Osteocyte (in vitro differentiated cells): ENCODE measurements at regions not wholly inside any gene's neighbourhood (a gene's known extent, or its start where the extent isn't known, plus 50 kb on each side); places are given as distances from the start of the nearest gene placed in this dataset.
A peak's percentile ranks its signal among the peaks of the same experiment; 100 is the strongest.

ENCODE experiments used
- DNase-seq: peaks from one replicate; pipeline ENCODE4 v3.0.0; 2021; ENCODE audit warnings: mixed read lengths; ENCODE audit not compliant: unreplicated experiment; ENCODE audit errors: extremely low spot score
- H3K27ac Mint-ChIP-seq: one replicate; pipeline ENCODE4 v1.8.0; 2021; ENCODE audit warnings: mild to moderate bottlenecking, mixed read lengths; ENCODE audit not compliant: unreplicated experiment
- H3K27me3 Mint-ChIP-seq: one replicate; pipeline ENCODE4 v1.8.0; 2021; ENCODE audit warnings: mixed read lengths; ENCODE audit not compliant: unreplicated experiment
- H3K36me3 Mint-ChIP-seq: one replicate; pipeline ENCODE4 v1.8.0; 2021; ENCODE audit warnings: mixed read lengths; ENCODE audit not compliant: unreplicated experiment
- H3K4me1 Mint-ChIP-seq: one replicate; pipeline ENCODE4 v1.8.0; 2021; ENCODE audit warnings: mixed read lengths; ENCODE audit not compliant: unreplicated experiment
- H3K4me3 Mint-ChIP-seq: one replicate; pipeline ENCODE4 v1.8.0; 2021; ENCODE audit warnings: mild to moderate bottlenecking, moderate library complexity, mixed read lengths; ENCODE audit not compliant: unreplicated experiment
- H3K9me3 Mint-ChIP-seq: one replicate; pipeline ENCODE4 v1.8.0; 2021; ENCODE audit warnings: mixed read lengths; ENCODE audit not compliant: unreplicated experiment
- CTCF ChIP-seq: fragments of 200-600 bp; sonication (generic); IDR thresholded peaks from 2 replicates; pipeline ENCODE4 v1.5.0; 2021; ENCODE audit warnings: antibody characterized with exemption, mild to moderate bottlenecking, moderate library complexity

GRCh38 chr5:15234366-15234765 is 265.6 kb upstream of the FBXL7 start:
- Mint-ChIP-seq H3K27ac (no peak overlapping the region), H3K27me3 (peaks cover 8% of the 10 kb centered on the region), H3K4me3 (no peak overlapping the region), H3K9me3 (no peaks in the 10 kb centered on the region), H3K4me1 (peaks cover 25% of the 10 kb centered on the region), H3K36me3 (no peaks in the 10 kb centered on the region)
- TF ChIP-seq CTCF = no peak
- DNase-seq = no peak

GRCh38 chr5:15233566-15233965 is 266.4 kb upstream of the FBXL7 start:
- Mint-ChIP-seq H3K4me3 (peak overlapping the region; percentile 50), H3K27me3 (peaks cover 8% of the 10 kb centered on the region), H3K27ac (peak overlapping the region; percentile 3)

GRCh38 chr5:15222156-15222555 is 277.8 kb upstream of the FBXL7 start:
- no peak overlapping the region for H3K27ac Mint-ChIP-seq

More at GRCh38 chr5:15233566-15233965, 266.4 kb upstream of the FBXL7 start:
- peaks cover 25% of the 10 kb centered on the region for H3K4me1 Mint-ChIP-seq
- DNase-seq = no peak
- H3K36me3 Mint-ChIP-seq = no peaks in the 10 kb centered on the region
- H3K9me3 Mint-ChIP-seq = no peaks in the 10 kb centered on the region
- no peak for TF ChIP-seq CTCF

GRCh38 chr5:15220642-15221173 is 279.3 kb upstream of the FBXL7 start:
- peaks cover 44% of the 10 kb centered on the region for H3K27me3 Mint-ChIP-seq
- no peak for DNase-seq
- no peaks in the 10 kb centered on the region for H3K4me1 Mint-ChIP-seq
- TF ChIP-seq CTCF = no peak
- no peaks in the 10 kb centered on the region for H3K9me3 Mint-ChIP-seq
- no peak overlapping the region for H3K27ac Mint-ChIP-seq
- H3K4me3 Mint-ChIP-seq = no peak overlapping the region
- H3K36me3 Mint-ChIP-seq = no peaks in the 10 kb centered on the region

More at GRCh38 chr5:15222156-15222555, 277.8 kb upstream of the FBXL7 start:
- Mint-ChIP-seq H3K27me3 (peaks cover 52% of the 10 kb centered on the region), H3K4me1 (no peaks in the 10 kb centered on the region), H3K4me3 (no peak overlapping the region), H3K9me3 (no peaks in the 10 kb centered on the region), H3K36me3 (no peaks in the 10 kb centered on the region)
- no peak for DNase-seq
- no peak for TF ChIP-seq CTCF

GRCh38 chr5:15215056-15215455 is 284.9 kb upstream of the FBXL7 start:
- no peaks in the 10 kb centered on the region for H3K4me1 Mint-ChIP-seq
- H3K27me3 Mint-ChIP-seq = peaks cover 26% of the 10 kb centered on the region
- no peaks in the 10 kb centered on the region for H3K36me3 Mint-ChIP-seq
- TF ChIP-seq CTCF = no peak
- DNase-seq = no peak
- no peak overlapping the region for H3K27ac Mint-ChIP-seq
- H3K4me3 Mint-ChIP-seq = no peak overlapping the region
- H3K9me3 Mint-ChIP-seq = peaks cover 6% of the 10 kb centered on the region
